GM21447 (cell line): ENCODE measurements at regions not wholly inside any gene's neighbourhood (a gene's known extent, or its start where the extent isn't known, plus 50 kb on each side); places are given as distances from the start of the nearest gene placed in this dataset.
"Not testable (repeated sequence)": the region's sequence is repeated elsewhere in the genome, so short reads cannot be mapped to it uniquely, and the experiment has no call there.

Experiments
- ATAC-seq: cut with Tn5 transposase; IDR thresholded peaks from one replicate; pipeline ENCODE4 v1.9.1; 2021; ENCODE audit not compliant: unreplicated experiment

DNA sequence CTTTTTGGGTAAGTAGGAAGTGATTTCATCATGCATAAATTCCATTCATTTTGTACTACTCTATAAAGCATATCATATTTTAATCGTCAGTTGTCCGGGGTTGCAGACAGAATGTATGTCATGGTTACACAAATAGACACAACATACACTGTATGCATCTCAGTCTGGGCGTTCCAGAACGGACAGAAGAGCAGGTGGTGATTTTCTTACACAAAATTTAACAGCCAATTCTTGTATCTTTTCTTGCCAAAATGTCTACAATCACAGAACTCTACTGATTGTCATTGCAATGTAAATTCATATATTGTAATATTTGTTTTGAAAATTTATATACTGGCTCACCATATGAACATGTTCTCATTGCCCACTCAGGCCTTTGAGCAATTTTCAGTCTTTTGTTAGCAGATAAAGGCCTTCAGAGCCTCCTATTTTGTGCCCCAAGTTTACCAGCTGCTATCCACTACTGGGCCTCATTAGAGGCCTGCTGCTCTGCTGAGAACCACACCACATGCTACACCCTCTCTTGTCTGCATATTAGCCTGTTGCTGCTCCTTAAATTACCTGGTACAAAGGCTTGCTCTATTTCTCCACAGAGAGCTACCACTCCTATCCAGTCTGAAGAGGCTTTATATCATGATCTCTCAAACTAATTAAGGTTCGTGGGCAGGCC is 61.5 kb downstream of the PRDM13 start:
- no peak for ATAC-seq

DNA sequence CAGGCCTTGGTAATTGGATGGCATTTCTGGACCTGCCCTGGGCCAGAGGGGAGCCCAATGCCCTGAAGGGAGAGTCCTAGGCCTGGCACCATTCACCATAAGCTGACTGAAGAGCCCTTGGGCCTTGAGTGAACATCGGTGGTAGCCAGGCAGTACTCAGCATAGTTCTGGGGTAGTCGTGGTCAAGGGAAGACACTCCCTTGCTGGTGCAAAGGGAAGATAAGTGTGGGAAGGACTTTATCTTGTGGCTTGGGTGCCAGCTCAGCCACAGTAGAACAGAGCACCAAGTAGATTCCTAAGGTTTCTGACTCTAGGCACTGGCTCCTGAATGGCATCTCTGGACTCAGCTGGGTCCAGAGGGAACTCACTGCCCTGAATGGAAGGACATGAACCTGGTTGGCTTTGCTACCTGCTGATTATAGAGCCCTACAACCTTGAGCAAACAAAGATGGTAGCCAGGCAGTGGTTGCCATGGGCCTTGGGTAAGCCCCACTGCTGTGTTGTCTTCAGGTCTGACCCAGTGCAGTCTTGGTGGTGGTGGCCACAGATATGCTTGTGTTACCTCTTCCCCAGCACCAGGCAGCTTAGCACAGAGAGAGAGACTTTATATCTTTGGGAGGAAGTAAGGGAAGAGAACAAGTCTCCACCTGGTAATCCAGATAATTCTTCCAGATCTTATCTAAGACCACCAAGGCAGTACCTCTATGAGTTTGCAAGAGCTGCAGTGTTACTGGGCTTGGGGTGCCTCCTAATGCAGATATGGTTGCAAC is 83.5 kb downstream of the PRDM13 start:
- no peak for ATAC-seq

DNA sequence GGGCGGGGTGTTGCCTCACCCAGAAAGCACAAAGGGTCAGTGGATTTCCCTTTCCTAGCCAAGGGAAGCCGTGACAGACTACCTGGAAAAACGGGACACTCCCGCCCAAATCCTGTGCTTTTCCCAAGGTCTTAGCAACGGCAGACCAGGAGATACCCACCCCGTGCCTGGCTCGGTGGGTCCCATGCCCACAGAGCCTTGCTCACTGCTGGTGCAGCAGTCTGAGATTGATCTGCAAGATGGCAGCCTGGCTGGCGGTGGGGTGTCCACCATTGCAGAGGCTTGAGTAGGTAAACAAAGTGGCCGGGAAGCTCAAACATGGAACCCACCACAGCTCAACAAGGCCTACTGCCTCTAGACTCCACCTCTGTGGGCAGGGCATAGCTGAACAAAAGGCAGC is 95.7 kb downstream of the PRDM13 start:
- ATAC-seq, result not testable (repeated sequence)

DNA sequence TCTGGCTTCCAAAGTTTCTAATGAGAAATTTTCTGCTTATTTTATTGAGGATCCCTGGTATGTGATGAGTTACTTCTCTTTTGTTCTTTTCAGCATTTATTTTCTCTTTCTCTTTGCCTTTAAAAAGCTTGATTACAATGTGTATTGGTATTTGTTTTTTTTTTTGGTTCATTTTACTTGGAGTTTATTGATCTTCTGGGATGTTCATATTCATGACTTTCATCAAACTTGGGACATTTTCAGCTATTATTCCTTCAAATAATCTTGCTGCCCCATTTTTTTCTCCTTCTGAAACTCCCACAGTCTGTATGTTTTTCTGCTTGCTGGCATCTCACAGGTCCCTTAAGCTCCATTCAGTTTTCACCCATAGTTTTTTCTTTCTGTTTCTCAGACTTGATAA is 102.4 kb downstream of the PRDM13 start:
- ATAC-seq, result no peak

DNA sequence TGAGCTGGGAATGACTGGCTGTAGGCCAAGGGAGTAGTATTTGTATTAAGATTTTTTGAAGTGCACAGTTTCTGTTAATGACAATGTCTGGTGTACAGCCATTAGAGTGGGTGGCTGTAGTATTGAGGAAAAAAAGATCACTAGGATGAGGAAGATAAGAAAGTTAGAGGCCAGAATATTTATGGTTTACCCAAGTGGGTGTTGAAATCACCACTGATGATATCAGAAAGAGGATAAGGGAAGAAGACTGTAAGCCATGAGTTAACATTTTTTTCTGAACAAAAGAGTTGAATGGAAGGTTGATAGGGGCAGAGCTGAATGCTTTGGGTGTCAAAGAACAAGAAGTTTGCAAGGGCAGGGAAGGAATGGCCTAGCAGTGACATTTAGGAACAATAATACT is 104.7 kb downstream of the PRDM13 start:
- no peak for ATAC-seq

DNA sequence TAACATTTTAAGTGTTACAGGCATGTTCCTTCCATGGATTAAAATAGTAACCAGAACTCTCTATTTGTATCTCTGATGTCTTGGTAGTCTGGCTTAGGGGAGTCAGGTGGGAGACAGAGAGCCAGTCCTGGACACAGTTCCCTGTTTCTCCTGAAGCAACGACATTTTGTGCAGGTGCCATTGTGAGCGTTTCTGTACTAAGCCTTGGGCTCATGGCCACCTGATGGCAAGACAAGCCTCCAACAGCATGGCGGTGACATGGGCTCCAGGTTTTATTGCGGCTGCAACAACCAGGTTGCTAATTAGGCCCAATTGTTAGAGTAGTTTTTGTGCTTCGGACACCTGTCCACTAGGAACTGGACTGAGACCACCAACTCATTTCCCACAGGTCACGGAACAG is 105.3 kb downstream of the PRDM13 start:
- no peak for ATAC-seq

DNA sequence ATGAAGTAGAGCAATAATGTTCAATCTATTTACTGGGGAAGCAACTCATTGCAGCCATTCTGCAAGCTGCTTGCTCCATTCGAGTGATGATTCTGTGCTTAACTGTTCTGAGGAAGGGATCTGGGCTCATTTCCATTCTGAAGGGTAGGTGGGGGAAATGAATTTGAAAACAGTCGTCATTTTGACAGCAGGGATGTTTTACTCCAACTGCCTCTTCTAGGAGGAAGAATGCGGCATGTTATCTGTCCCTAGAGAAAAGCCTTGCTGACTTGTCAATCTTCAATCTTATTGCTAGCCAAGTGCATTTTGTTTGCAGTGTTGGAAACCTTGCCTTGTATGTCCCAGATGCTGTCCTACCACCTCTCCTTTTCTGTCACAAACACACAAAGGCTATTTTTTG is 105.9 kb downstream of the PRDM13 start:
- ATAC-seq, result no peak

DNA sequence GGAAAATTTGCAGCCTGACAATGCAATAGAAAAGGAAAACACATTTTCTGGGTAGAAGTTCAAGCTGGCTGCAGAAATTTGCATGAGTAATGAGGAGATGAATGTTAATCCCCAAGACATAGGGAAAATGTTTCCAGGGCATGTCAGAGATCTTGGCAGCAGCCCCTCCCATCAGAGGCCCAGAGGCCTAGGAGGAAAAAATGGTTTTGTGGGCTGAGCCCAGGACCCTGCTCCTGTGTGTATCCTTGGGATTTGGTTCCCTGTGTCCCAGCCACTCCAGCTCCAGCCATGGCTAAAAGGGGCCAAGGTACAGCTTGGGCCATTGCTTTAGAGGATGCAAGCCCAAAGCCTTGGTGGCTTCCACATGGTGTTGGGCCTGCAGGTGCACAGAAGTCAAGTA is 115.4 kb downstream of the PRDM13 start:
- ATAC-seq, result not testable (repeated sequence)

DNA sequence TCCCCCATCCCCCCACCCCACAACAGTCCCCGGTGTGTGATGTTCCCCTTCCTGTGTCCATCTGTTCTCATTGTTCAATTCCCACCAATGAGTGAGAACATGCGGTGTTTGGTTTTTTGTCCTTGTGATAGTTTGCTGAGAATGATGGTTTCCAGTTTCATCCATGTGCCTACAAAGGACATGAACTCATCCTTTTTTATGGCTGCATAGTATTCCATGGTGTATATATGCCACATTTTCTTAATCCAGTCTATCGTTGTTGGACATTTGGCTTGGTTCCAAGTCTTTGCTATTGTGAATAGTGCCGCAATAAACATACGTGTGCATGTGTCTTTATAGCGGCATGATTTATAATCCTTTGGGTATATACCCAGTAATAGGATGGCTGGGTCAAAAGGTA is 123.6 kb downstream of the PRDM13 start:
- not testable (repeated sequence) for ATAC-seq

DNA sequence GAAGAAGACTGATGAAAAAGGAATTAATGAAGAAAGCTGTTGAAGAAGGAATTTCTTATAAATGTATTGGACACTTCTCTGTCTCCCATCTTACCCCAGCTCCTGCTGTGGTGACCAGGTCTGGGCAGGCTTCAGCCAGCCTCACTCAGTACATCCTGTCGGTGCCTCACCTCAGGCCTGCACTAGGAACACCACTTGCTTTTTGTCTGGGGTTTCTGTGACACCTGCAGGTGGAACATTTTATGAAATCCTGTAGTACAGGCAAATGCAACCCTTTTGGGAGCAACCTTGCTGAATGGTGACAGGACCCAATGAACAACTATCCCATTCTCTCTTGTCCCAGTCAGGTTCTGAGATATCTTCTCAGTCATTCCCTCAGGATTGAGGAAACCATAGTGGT is 129.7 kb downstream of the PRDM13 start:
- ATAC-seq, result peak; percentile 53

DNA sequence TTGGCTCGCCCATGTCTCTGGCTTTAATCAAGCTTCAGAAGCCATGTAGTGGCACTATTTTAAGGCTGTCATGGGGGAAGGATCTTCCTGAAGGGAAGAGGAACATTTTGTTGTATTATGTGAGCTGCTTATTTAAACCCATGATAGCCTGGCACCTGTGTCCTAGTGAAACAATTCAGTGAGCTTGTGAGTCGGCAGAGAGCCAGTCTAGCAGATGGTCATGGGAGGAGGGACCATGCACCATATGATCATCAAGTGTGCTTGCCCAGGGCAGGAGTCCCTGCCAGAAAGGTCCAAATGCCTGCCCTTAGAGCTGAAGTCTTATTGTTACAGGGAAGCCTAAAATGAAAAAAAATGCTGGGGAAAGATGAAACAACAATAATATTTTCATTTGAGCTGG is 132.9 kb downstream of the PRDM13 start:
- ATAC-seq, result no peak

DNA sequence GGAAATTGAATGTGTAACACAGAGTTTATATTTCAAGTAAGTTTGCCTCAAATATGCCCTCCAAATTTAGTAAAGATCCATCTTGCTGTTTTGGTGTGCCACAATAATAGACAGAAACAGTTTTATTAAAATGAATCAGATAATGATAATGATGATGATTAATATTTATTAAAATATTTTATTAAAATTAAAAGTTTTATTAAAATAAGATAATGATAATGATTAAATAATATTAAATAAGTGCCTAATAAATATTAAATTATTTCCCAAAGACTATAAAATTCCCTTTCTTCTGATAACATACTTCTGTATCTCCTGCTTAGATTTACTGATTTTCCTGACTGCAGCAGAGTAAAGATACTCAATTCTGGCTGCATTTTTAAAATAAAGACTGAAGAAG is 134.5 kb downstream of the PRDM13 start:
- ATAC-seq, result no peak

DNA sequence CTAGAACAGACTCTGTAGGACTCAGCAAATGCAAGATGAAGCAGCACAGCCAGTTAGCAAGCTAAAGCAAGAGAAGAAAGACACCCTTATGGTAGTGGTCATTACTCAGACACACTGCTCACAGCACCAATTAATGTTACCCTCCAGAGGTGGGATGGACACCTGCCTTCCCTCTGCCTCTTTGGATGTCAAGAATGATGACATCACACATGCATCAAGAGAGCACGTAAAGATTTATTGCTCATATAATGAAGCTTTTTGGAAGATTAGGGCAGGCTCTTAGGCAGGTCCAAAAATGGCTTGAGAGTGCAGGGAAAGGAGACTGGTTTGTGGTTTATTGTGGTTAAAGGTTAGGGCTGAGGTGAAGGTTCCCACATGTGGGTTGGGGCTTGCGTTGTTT is 137.0 kb downstream of the PRDM13 start:
- ATAC-seq, result no peak

DNA sequence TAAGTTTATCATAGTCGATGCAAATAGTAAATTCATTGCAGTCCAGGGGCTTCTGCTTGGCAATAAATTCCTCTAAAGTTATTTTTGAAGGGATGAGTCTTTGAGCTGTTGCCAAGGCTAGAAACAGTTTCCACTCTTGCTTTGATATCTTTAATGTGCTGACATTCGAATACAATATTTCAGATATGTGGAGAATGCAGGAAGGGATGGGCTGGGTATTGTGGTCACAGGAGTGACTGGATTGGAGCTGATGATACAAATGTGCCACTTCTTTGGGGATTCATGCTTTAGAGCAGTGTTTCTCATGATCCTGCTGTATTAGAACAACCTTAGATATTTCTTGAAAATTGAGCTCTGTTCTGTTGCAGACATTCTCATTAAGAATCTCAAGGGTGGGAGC is 139.0 kb downstream of the PRDM13 start:
- ATAC-seq, result no peak

DNA sequence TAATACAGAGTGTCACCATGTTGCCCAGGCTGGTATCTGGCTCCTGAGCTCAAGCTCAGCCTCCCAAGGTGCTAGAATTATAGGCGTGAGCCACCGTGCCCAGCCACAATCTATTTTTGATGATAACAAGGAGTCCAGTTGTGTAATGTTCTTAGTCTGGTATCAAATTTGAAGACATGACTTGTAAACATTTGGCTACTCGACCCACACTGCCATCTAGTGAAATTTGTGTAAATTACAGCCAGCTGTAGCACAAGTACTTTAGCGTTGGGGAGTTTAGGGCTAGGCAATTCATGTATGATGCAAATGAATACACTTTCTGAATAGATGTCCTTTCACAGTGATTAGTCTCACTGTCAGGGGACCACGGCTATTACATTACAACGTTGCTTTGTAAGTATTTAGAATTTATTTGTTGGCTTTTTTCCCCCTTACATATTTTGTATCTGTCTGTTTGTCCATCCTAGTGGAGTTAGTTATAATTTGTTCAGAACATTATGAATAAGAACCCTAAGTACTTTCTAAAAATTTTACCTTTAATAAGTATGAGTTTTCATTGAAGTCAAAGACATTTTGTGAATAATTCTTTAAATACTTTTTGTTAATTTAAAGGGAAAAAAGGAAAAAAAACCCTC is 139.7 kb downstream of the PRDM13 start:
- ATAC-seq, result peak; percentile 96

DNA sequence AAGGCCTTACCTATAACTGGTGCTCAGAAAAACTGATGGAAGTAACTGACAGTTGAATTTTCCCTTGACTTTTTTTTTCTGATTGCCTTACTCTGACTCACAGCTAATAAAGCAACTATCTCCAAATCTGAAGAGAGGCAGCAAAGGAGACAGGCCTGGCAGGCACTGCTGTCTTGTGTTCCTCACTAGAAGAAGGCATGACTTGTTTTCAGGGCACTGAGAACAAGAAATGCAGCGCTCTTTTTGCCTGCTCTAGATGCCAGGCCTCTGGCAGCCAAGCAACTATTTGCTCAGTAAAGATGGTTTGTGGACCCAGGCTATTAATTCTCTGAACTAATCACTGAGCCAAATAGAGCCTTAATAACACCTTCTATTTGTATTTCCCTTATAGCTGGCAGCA is 155.1 kb downstream of the PRDM13 start:
- ATAC-seq, result no peak

DNA sequence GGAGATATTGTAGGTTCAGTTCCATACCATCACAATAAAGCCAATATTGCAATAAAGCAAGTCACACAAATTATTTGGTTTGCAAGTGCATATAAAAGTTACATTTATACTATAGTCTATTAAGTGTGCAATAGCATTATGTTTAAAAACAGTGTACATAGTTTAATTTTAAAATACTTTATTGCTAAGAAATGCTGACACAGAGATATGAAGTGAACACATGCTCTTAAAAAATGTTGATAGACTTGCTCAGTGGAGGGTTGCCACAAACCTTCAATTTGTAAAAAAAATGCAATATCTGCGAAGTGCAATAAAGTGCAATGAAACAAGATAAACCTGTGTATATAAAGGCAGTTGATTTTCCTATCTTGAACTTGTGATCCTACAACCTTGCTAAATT is 161.5 kb downstream of the PRDM13 start:
- ATAC-seq, result no peak

DNA sequence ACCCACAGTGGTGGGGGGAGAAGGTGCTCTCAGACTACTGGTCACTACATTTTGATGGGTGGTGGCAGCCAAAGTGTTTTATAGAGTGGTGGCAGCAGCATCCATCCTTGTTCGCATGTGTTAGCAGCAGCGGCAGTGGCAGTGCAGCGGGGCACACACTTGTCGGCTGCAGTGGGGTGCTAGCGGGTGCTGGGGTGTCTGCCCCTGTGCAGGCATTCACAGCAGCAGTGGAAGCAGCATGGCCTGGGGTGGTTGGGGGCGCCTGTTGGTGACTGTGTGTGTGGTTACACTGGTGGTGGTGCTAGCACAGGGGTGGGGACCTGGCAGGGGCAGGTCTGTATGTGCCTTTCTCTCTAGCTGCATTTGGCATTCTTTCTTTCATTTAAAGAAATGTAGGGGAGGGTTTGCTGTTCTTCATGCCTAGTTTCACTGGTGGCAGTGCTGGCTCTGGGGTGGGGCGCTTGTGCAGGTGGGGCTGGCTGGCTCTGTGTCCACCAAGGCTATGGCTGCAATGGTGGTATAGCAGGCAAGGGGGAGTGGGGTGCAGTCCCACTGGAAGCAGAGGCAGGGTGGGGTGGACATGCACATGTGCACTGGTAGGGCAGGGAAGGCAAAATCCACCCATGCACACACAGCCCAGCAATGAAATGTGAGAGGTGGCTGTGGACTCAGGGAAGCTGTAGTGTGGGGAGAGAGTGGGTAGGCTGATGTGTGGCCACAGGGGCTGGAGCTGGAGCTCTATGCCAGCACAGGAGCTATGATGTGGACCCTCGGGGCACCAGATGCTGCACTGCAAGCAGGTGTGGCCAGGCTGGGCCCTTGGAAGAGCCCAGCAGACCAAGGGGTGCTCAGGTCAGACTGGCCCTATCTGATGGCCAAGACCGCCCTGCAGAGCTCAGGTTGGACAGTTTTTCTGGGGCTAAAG is 173.3 kb downstream of the PRDM13 start:
- ATAC-seq, result no peak

DNA sequence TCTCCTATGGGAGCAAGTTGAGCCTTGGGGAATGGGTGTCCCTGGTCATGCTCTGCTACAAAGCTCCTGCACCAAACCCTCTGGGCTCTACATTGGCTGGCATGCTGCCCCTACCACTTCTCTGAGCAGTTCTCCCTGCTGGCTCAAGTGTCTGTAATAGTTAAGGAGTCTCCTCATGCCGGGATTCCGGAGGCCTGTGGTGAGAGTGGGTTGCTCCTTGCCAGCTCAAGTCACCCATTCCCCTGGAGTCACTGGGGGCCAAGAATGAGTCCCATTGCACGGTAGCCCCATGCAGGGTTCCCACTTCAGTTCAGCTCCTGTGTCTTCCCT is 173.9 kb downstream of the PRDM13 start:
- ATAC-seq, result no peak

DNA sequence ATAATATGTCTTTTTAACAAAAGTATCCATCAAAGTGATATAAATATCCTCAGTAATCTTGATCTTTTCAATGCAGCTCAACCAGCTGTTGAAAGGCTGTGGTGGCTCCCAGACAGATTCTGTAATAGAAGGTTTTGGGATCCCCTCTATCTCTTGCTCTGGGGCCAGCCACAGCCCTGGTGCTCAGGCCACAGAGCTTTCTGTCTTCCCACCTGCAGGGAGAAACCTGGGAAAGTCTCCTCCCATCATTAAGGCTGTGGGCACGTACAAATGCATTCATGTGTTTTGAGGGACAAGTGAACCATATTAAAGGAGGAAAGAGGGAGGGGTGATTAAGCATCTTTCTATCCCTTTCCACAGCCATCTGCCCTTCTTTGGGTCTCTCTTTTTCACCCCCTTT is 183.1 kb downstream of the PRDM13 start:
- no peak for ATAC-seq

DNA sequence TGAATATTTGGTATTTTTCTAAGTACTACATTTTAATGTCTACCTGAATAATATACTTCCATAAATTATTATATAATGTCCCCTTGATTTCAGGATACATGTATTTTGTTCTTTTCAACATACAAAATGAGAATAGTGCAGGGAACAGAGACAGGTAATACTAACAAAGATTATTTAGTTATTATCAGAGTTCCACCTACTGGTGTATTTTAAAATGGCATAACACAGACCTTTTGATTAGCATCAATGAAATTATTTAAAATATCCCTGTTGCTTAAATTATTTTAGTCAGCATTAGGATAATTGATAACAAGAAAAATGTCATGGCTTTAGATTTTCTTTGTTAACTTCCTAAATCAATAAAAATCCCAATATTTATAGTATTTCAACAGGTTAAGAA is 184.0 kb downstream of the PRDM13 start:
- ATAC-seq, result no peak
